ENCODE measurements at regions not wholly inside any gene's neighbourhood (a gene's known extent, or its start where the extent isn't known, plus 50 kb on each side); places are given as distances from the start of the nearest gene placed in this dataset.
"Not testable (repeated sequence)": the region's sequence is repeated elsewhere in the genome, so short reads cannot be mapped to it uniquely, and the experiment has no call there.

- Mint-ChIP-seq H3K9me3 (no peaks in the 10 kb centered on the region), H3K4me3 (no peak overlapping the region), H3K36me3 (no peaks in the 10 kb centered on the region), H3K27ac (no peak overlapping the region), H3K27me3 (peaks cover 6% of the 10 kb centered on the region), H3K4me1 (no peaks in the 10 kb centered on the region)
- ATAC-seq (ENCODE audit: low read depth) (no peak), DNase-seq (no peak)
- POLR2A ChIA-PET = no interaction called here
Observed at GRCh38 chr9:75504721-75505120, 385.8 kb upstream of the PCSK5 start.

DNA sequence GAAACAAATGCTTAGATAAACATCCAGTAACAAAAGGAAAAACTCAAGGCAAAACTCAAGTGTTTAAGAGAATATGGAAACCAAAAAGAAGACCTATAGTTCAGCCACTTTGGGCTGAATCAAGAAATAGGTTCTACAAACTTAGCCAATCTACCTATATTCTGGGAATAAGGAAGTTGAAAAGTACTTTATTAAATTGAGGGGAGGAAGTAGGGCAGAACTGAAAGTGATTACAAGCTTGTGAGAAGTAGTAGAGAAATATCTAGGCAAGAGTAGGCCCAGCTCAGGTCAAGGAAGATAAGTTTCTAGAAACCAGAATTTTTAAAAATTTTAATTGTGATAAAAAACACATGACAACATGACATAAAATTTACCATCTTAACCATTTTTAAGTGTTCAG lies 384.8 kb upstream of the PCSK5 start:
- ATAC-seq (ENCODE audit: low read depth) (no peak), DNase-seq (no peak)
- Mint-ChIP-seq H3K4me3 (no peak overlapping the region), H3K36me3 (no peaks in the 10 kb centered on the region), H3K27me3 (peaks cover 6% of the 10 kb centered on the region), H3K27ac (no peak overlapping the region), H3K9me3 (no peaks in the 10 kb centered on the region), H3K4me1 (no peaks in the 10 kb centered on the region)
- POLR2A ChIA-PET = no interaction called here

DNA sequence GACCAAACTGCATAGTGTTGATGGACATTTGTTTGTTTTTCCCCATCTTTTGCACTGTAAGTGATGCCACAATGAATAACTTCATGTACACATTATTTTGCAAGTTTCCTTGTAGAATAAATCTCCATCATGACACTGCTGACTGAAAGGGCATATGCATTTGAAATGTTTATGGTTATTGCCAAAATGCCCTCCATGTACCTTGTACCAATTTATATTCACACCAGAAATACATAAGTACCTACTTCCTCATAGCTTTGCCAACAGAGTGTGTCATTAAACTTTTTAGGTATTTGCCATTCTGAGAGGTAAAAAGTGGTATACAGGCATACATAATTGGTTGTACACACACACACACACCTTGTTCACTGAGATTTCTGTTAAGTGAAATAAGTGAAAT lies 361.0 kb upstream of the PCSK5 start:
- Mint-ChIP-seq H3K27me3 (peaks cover 2% of the 10 kb centered on the region), H3K9me3 (no peaks in the 10 kb centered on the region), H3K4me1 (no peaks in the 10 kb centered on the region), H3K27ac (no peak overlapping the region), H3K4me3 (no peak overlapping the region), H3K36me3 (no peaks in the 10 kb centered on the region)
- DNase-seq (no peak), ATAC-seq (ENCODE audit: low read depth) (no peak)
- POLR2A ChIA-PET = no interaction called here

DNA sequence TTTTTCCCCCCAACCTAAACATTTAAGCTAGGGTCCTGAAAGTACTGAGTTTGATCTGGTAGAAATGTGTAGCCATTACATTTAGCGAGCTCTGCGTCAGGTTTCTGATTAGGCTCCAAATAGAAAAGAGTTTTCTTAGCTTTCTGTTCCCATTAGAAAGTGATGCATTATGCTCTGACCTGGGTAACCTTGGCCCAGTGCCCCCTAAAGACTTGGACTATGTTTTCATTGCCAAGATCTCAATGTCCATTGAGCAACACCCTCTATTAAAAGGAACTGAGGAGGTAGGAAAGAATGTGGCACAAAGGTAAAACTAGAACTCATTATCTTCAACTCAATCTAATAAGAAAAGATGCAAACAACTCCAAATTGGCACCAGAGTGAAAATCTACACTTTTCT lies 358.9 kb upstream of the PCSK5 start:
- Mint-ChIP-seq H3K27ac (no peak overlapping the region), H3K36me3 (no peaks in the 10 kb centered on the region), H3K27me3 (peaks cover 2% of the 10 kb centered on the region), H3K4me3 (no peak overlapping the region), H3K4me1 (no peaks in the 10 kb centered on the region), H3K9me3 (no peaks in the 10 kb centered on the region)
- POLR2A ChIA-PET = no interaction called here
- no peak for ATAC-seq (ENCODE audit: low read depth)
- no peak for DNase-seq

DNA sequence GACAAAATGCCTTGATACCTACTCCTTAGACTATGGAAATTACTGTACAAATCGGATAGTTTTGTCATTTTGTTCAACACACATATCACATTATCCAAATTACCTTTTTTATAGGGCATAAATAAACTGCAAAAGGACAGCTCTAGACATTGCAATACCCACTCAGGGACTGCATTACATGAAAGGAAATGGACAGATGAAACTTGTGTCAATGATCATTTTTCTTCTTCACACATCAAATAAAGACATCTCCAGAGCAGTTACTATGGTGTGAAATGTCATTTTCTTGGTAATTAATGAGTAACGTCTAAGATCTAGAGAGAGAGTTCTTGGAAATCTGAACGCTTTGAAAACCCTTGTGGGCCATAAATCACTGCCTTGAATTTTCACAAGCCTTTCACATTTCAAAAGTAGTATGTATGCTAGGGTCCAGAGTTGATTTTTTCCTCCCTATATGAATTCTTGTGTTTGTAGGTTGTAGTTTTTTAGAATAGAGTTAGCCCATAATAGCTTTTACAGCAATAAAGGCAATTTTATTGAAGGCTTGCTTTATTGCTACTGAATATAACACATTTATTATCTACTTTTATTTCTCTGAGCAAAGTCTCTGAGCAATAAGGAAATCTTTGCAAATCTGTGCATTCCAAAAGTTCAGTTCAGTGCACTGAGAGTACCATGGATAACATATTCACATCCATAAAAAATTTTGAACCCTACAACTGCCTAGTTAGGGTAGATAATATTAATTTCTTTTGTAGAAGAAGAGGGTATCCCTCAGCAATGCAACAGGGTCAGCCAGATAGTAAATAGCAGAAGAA lies 358.0 kb upstream of the PCSK5 start:
- H3K4me1 Mint-ChIP-seq = no peaks in the 10 kb centered on the region
- ATAC-seq (ENCODE audit: low read depth) (no peak), DNase-seq (no peak)
- peaks cover 2% of the 10 kb centered on the region for H3K27me3 Mint-ChIP-seq
- H3K27ac Mint-ChIP-seq = no peak overlapping the region
- no peak overlapping the region for H3K4me3 Mint-ChIP-seq
- H3K36me3 Mint-ChIP-seq = no peaks in the 10 kb centered on the region
- POLR2A ChIA-PET = no interaction called here
- H3K9me3 Mint-ChIP-seq = no peaks in the 10 kb centered on the region

DNA sequence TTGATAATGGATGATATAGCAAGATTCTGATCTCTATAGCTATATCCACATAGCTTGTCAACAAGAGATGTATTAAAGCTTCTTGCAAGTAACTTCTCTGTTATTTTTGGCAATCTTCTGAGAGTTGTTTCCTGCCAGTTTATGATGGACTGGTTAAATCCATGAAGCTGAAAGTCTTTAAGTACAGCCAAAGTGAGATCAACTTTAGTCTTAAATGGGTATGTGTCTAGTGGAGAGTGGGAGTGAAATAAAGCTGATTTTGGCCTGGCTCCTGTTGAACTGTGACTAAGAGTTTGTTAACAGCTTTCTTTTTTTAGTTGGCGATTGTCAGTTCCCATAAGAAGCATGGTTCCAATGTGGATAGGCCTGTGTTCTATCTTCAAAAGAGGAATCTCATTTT lies 350.9 kb upstream of the PCSK5 start:
- Mint-ChIP-seq H3K9me3 (no peaks in the 10 kb centered on the region), H3K27ac (no peak overlapping the region), H3K4me1 (no peaks in the 10 kb centered on the region), H3K4me3 (no peak overlapping the region), H3K36me3 (no peaks in the 10 kb centered on the region), H3K27me3 (peaks cover 2% of the 10 kb centered on the region)
- no peak for ATAC-seq (ENCODE audit: low read depth)
- POLR2A ChIA-PET = no interaction called here
- no peak for DNase-seq

DNA sequence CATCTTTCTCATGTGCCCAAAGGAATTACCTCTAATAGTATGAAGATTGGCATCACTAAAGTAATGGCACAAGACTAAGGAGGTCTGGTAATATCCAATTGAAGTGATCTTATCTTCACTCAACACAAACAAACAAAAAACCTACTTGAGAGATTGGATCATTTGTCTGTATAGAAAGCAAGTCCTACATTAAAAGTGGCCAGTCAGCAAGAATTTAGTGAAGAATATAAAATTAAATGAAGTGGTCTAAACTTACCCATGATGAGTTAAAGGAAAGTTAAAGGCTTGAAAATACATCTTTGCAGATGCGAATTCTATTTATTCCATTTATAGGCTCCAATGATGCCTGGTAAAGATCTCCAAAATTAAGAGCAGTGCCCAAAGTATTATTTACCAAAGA lies 350.3 kb upstream of the PCSK5 start:
- ATAC-seq (ENCODE audit: low read depth) = no peak
- Mint-ChIP-seq H3K27me3 (peaks cover 2% of the 10 kb centered on the region), H3K4me3 (no peak overlapping the region), H3K9me3 (no peaks in the 10 kb centered on the region), H3K36me3 (no peaks in the 10 kb centered on the region), H3K4me1 (no peaks in the 10 kb centered on the region), H3K27ac (no peak overlapping the region)
- no peak for DNase-seq
- POLR2A ChIA-PET = no interaction called here

DNA sequence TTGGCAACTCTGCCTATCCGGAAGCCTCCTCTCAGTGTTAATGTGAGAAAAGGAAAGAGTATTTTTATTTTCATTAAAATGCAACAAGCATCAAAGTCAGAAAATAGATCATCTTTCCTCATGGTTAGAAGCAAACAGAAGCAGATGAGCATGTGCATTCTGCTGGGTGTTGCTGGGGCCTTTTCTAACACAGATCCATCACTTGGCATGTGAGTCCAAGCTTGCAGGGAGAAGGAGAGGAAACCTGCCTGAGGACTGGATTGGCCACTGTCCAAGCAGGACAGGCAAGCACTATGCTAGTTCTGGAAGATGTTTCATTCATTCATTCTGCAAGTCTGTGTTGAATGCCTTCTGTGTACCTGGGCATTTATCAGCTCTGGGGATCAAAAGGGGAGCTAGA lies 348.7 kb upstream of the PCSK5 start:
- no peaks in the 10 kb centered on the region for H3K9me3 Mint-ChIP-seq
- H3K36me3 Mint-ChIP-seq = no peaks in the 10 kb centered on the region
- H3K4me3 Mint-ChIP-seq = no peak overlapping the region
- no peaks in the 10 kb centered on the region for H3K4me1 Mint-ChIP-seq
- no peak for ATAC-seq (ENCODE audit: low read depth)
- H3K27ac Mint-ChIP-seq = no peak overlapping the region
- POLR2A ChIA-PET = no interaction called here
- H3K27me3 Mint-ChIP-seq = peaks cover 2% of the 10 kb centered on the region
- no peak for DNase-seq

GRCh38 chr9:75544815-75545214 lies 345.7 kb upstream of the PCSK5 start:
- Mint-ChIP-seq H3K4me3 (no peak overlapping the region), H3K36me3 (no peaks in the 10 kb centered on the region), H3K27ac (no peak overlapping the region), H3K9me3 (no peaks in the 10 kb centered on the region), H3K27me3 (peaks cover 2% of the 10 kb centered on the region), H3K4me1 (no peaks in the 10 kb centered on the region)
- no peak for ATAC-seq (ENCODE audit: low read depth)
- no peak for DNase-seq
- POLR2A ChIA-PET = no interaction called here

- DNase-seq = no peak
- Mint-ChIP-seq H3K9me3 (no peaks in the 10 kb centered on the region), H3K4me3 (no peak overlapping the region), H3K27ac (no peak overlapping the region), H3K27me3 (peaks cover 2% of the 10 kb centered on the region), H3K36me3 (no peaks in the 10 kb centered on the region), H3K4me1 (no peaks in the 10 kb centered on the region)
- no peak for ATAC-seq (ENCODE audit: low read depth)
- POLR2A ChIA-PET = no interaction called here
Observed at GRCh38 chr9:75545287-75545686, 345.2 kb upstream of the PCSK5 start.

- POLR2A ChIA-PET = no interaction called here
- DNase-seq = no peak
Observed at GRCh38 chr9:75548871-75549270, 341.6 kb upstream of the PCSK5 start.

GRCh38 chr9:75551861-75552260 lies 338.6 kb upstream of the PCSK5 start:
- Mint-ChIP-seq H3K9me3 (peaks cover 2% of the 10 kb centered on the region), H3K27me3 (no peaks in the 10 kb centered on the region), H3K4me3 (no peak overlapping the region), H3K27ac (no peak overlapping the region), H3K36me3 (no peaks in the 10 kb centered on the region), H3K4me1 (no peaks in the 10 kb centered on the region)
- POLR2A ChIA-PET = no interaction called here
- ATAC-seq (ENCODE audit: low read depth) = no peak
- DNase-seq = no peak

More at GRCh38 chr9:75548871-75549270, 341.6 kb upstream of the PCSK5 start:
- H3K9me3 Mint-ChIP-seq = no peaks in the 10 kb centered on the region
- no peaks in the 10 kb centered on the region for H3K36me3 Mint-ChIP-seq
- no peaks in the 10 kb centered on the region for H3K27me3 Mint-ChIP-seq
- H3K4me3 Mint-ChIP-seq = no peak overlapping the region
- ATAC-seq (ENCODE audit: low read depth) = no peak
- H3K4me1 Mint-ChIP-seq = no peaks in the 10 kb centered on the region
- H3K27ac Mint-ChIP-seq = no peak overlapping the region

- H3K27ac Mint-ChIP-seq = no peak overlapping the region
- peaks cover 2% of the 10 kb centered on the region for H3K9me3 Mint-ChIP-seq
- POLR2A ChIA-PET = no interaction called here
- no peak for DNase-seq
- H3K36me3 Mint-ChIP-seq = no peaks in the 10 kb centered on the region
- ATAC-seq (ENCODE audit: low read depth) = no peak
- H3K4me1 Mint-ChIP-seq = no peaks in the 10 kb centered on the region
- no peaks in the 10 kb centered on the region for H3K27me3 Mint-ChIP-seq
- no peak overlapping the region for H3K4me3 Mint-ChIP-seq
Observed at GRCh38 chr9:75552941-75553340, 337.5 kb upstream of the PCSK5 start.

DNA sequence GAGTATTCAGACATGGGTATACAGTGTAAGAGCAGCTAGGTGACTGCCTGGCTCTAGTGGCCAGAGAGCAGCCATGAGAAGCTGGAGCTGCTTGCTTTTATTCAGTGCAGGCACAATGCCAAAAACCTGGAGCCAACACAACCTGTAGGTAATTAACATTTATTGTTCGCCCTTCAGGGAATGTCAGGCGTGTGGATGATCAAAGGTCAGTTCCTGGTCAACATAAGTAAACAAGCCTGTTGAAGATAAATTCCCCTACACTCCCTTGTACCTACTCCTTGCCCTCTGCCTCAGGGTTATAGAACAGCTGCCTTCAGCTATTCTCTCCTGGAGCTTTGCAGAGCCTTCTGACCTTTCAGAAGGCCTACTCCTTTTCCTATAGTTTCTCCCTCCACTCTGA lies 323.7 kb upstream of the PCSK5 start:
- H3K36me3 Mint-ChIP-seq; H3K27me3 Mint-ChIP-seq; ATAC-seq (ENCODE audit: low read depth); H3K27ac Mint-ChIP-seq; POLR2A ChIA-PET; DNase-seq; H3K4me3 Mint-ChIP-seq; H3K4me1 Mint-ChIP-seq; H3K9me3 Mint-ChIP-seq: not testable (repeated sequence)

- POLR2A ChIA-PET = no interaction called here
- Mint-ChIP-seq H3K27ac (no peak overlapping the region), H3K27me3 (peaks cover 2% of the 10 kb centered on the region), H3K4me3 (no peak overlapping the region), H3K4me1 (no peaks in the 10 kb centered on the region), H3K9me3 (peaks cover 2% of the 10 kb centered on the region), H3K36me3 (no peaks in the 10 kb centered on the region)
- no peak for DNase-seq
- ATAC-seq (ENCODE audit: low read depth) = no peak
Observed at GRCh38 chr9:75570538-75570937, 319.9 kb upstream of the PCSK5 start.
